ENCODE measurements at regions not wholly inside any gene's neighbourhood (a gene's known extent, or its start where the extent isn't known, plus 50 kb on each side); places are given as distances from the start of the nearest gene placed in this dataset.

- no peak overlapping the region for H3K4me2 ChIP-seq (ENCODE audit: low read depth, low read length)
- H3K4me3 ChIP-seq (replicated peaks in 1 of 3; ENCODE audit: insufficient read depth in 1 of 3, low read depth in 2 of 3, low read length in 3 of 3): no peak overlapping the region
- no peak overlapping the region for H3K27ac ChIP-seq (ENCODE audit: extremely low read length, insufficient read depth, low read length)
- H2AFZ ChIP-seq (ENCODE audit: low read length): no peak overlapping the region
- DNase-seq (ENCODE audit: low spot score) (no peak), ATAC-seq (no peak), FAIRE-seq (no peak)
- H3K36me3 ChIP-seq (replicated peaks in 1 of 2; ENCODE audit: control insufficient read depth in 1 of 2, insufficient read depth in 2 of 2, low read length in 2 of 2): no peaks in the 10 kb centered on the region
- no peaks in the 10 kb centered on the region for H4K20me1 ChIP-seq (ENCODE audit: insufficient read depth, low read length)
- no TSS peak for BruUV-seq (replicated peaks)
- H3K9me3 ChIP-seq (ENCODE audit: low read length): no peaks in the 10 kb centered on the region
- H3K79me2 ChIP-seq (ENCODE audit: insufficient read depth, low read length): no peaks in the 10 kb centered on the region
- ChIA-PET POLR2A (no interaction called here), CTCF (ENCODE audit: low intra/inter-chr PET ratio, low total read pairs) (no interaction called here)
- H3K4me1 ChIP-seq (ENCODE audit: insufficient read depth, low read length): no peaks in the 10 kb centered on the region
- WGBS (ENCODE audit: low lambda C conversion rate): 6% methylated on average over 5 of the region's 5 CpGs
- no peak for TF ChIP-seq SUZ12 (IDR thresholded peaks at IDR 0.05; ENCODE audit: low read depth, low read length)
- no peak for TF ChIP-seq TMF1 (CRISPR knock-in tag; IDR thresholded peaks at IDR 0.05; ENCODE audit: low read depth)
- no peak for TF ChIP-seq ZFP36L2 (CRISPR knock-in tag; IDR thresholded peaks at IDR 0.05)
- no peak for TF ChIP-seq RCOR2 (CRISPR knock-in tag; IDR thresholded peaks at IDR 0.05)
- TF ChIP-seq ATF2 (CRISPR knock-in tag; IDR thresholded peaks at IDR 0.05): no peak
- no peak overlapping the region for H3K9ac ChIP-seq (ENCODE audit: insufficient read depth, low read depth, low read length)
- no peaks in the 10 kb centered on the region for H3K27me3 ChIP-seq (ENCODE audit: control insufficient read depth in 1 of 2, insufficient read depth in 2 of 2, low read length in 2 of 2)
- intact Hi-C loops (cut with micrococcal nuclease; ENCODE audit: unreplicated experiment) (no loop called here), in situ Hi-C loops (cut with HindIII; ENCODE audit: extremely low pct_ligation_motif_present, low pct_unique_long_range_greater_than_20kb) (no loop called here)
These were observed 84.0 kb upstream of the COG2 start for GRCh38 chr1:230558324-230558723.

GRCh38 chr1:230556453-230556852 is 85.8 kb upstream of the COG2 start:
- Histone ChIP-seq H3K79me2 (ENCODE audit: insufficient read depth, low read length) (no peaks in the 10 kb centered on the region), H3K4me3 (replicated peaks in 1 of 3; ENCODE audit: insufficient read depth in 1 of 3, low read depth in 2 of 3, low read length in 3 of 3) (no peak overlapping the region), H4K20me1 (ENCODE audit: insufficient read depth, low read length) (no peaks in the 10 kb centered on the region), H3K36me3 (replicated peaks in 1 of 2; ENCODE audit: control insufficient read depth in 1 of 2, insufficient read depth in 2 of 2, low read length in 2 of 2) (no peaks in the 10 kb centered on the region), H3K4me1 (ENCODE audit: insufficient read depth, low read length) (no peaks in the 10 kb centered on the region), H3K27me3 (ENCODE audit: control insufficient read depth in 1 of 2, insufficient read depth in 2 of 2, low read length in 2 of 2) (no peaks in the 10 kb centered on the region), H2AFZ (ENCODE audit: low read length) (no peak overlapping the region), H3K4me2 (ENCODE audit: low read depth, low read length) (no peak overlapping the region), H3K27ac (ENCODE audit: extremely low read length, insufficient read depth, low read length) (no peak overlapping the region), H3K9ac (ENCODE audit: insufficient read depth, low read depth, low read length) (no peak overlapping the region), H3K9me3 (ENCODE audit: low read length) (no peaks in the 10 kb centered on the region)
- DNase-seq (ENCODE audit: low spot score) (no peak), ATAC-seq (no peak), FAIRE-seq (no peak)
- BruUV-seq (replicated peaks): no TSS peak
- TF ChIP-seq ZBTB46 (CRISPR knock-in tag; IDR thresholded peaks at IDR 0.05; ENCODE audit: borderline replicate concordance) (no peak), CEBPG (CRISPR knock-in tag; IDR thresholded peaks at IDR 0.05) (no peak), ZNF737 (CRISPR knock-in tag; IDR thresholded peaks at IDR 0.05; ENCODE audit: borderline replicate concordance) (no peak)
- 55% methylated on average over 5 of the region's 5 CpGs for WGBS (ENCODE audit: low lambda C conversion rate)
- intact Hi-C loops (cut with micrococcal nuclease; ENCODE audit: unreplicated experiment) (no loop called here), in situ Hi-C loops (cut with HindIII; ENCODE audit: extremely low pct_ligation_motif_present, low pct_unique_long_range_greater_than_20kb) (no loop called here)
- ChIA-PET POLR2A (no interaction called here), CTCF (ENCODE audit: low intra/inter-chr PET ratio, low total read pairs) (no interaction called here)

All from HepG2 (cell line).